Panc1 (cell line): ENCODE measurements at regions not wholly inside any gene's neighbourhood (a gene's known extent, or its start where the extent isn't known, plus 50 kb on each side); places are given as distances from the start of the nearest gene placed in this dataset.
A peak's percentile ranks its signal among the peaks of the same experiment; 100 is the strongest.

ENCODE experiments used
- ATAC-seq: fragments of 200-7000 bp; cut with Tn5 transposase; 2 replicates; pipeline ENCODE4 v1.9.1; 2020; ENCODE audit warnings: mild to moderate bottlenecking, moderate library complexity
- BruUV-seq: library from RNA; stranded (reverse); fragments of 400-500 nt; replicated peaks from 2 replicates; lab custom pipeline; 2021; lab: Mats Ljungman, UMichigan
- CTCF ChIA-PET: fragments of 300-600 bp; sonication (Branson Sonifier 250); formaldehyde crosslinking; loops from one replicate; lab custom pipeline; 2022; ENCODE audit warnings: antibody characterized with exemption; lab: Charles Lee
- POLR2A ChIA-PET: fragments of 300-600 bp; sonication (Branson Sonifier 250); formaldehyde crosslinking; loops from one replicate; lab custom pipeline; 2022; ENCODE audit warnings: antibody characterized with exemption; lab: Charles Lee
- DNase-seq: peaks from one replicate; pipeline ENCODE4 v3.0.0-alpha.2; 2010; ENCODE audit warnings: low read depth, low spot score
- H3K27ac ChIP-seq: 2 replicates; pipeline ENCODE4 v1.5.1; 2011; ENCODE audit warnings: mild to moderate bottlenecking, low read length, inconsistent platforms
- H3K27me3 ChIP-seq: fragments of 200-500 bp; sonication (Bioruptor generic); 2 replicates; pipeline ENCODE4 v1.6.0; 2014; ENCODE audit warnings: low read length, inconsistent platforms; ENCODE audit not compliant: control insufficient read depth, insufficient read depth
- H3K36me3 ChIP-seq: fragments of 200-500 bp; sonication (Bioruptor generic); 2 replicates; pipeline ENCODE4 v1.5.1; 2014; ENCODE audit warnings: inconsistent platforms, mild to moderate bottlenecking, low read length, moderate library complexity; ENCODE audit not compliant: control insufficient read depth, insufficient read depth
- H3K4me1 ChIP-seq: 2 replicates; pipeline ENCODE4 v1.5.1; 2011; ENCODE audit warnings: inconsistent platforms, mild to moderate bottlenecking, low read length, moderate library complexity; ENCODE audit not compliant: control insufficient read depth, insufficient read depth
- H3K4me3 ChIP-seq, 2 experiments: 2 replicates each; pipeline ENCODE4 v1.5.1; 2011 to 2012; ENCODE audit warnings: low read depth in 2 of 2, low read length in 2 of 2, mild to moderate bottlenecking in 2 of 2, inconsistent platforms in 1 of 2, moderate library complexity in 1 of 2
- H3K9me3 ChIP-seq: fragments of 200-500 bp; sonication (Bioruptor generic); 2 replicates; pipeline ENCODE4 v1.5.1; 2014; ENCODE audit warnings: low read depth, mild to moderate bottlenecking, inconsistent platforms, low read length, moderate library complexity; ENCODE audit not compliant: control insufficient read depth, insufficient read depth
- POLR2AphosphoS5 ChIP-seq: IDR thresholded peaks from 2 replicates; pipeline ENCODE4 v1.6.1; 2012; ENCODE audit warnings: mild to moderate bottlenecking, low read depth, low read length, moderate library complexity
- SIN3A ChIP-seq: IDR thresholded peaks from 2 replicates; pipeline ENCODE4 v1.6.1; 2012; ENCODE audit warnings: low read depth, mild to moderate bottlenecking, low read length, moderate library complexity, borderline replicate concordance; ENCODE audit not compliant: insufficient read depth
- TCF7L2 ChIP-seq: IDR thresholded peaks from 2 replicates; pipeline ENCODE4 v1.6.1; 2011; ENCODE audit warnings: mild to moderate bottlenecking, low read depth, low read length, inconsistent platforms
- in situ Hi-C: cut with HindIII; loops from 2 replicates; pipeline ENCODE4 v1.10.0; 2016; ENCODE audit warnings: low sequenced_read_pairs, low pct_unique_long_range_greater_than_20kb
- intact Hi-C: fragments of 100-400 bp; cut with micrococcal nuclease; formaldehyde crosslinking; loops from one replicate; pipeline ENCODE4 v1.10.0; 2022; ENCODE audit not compliant: unreplicated experiment
- TF ChIP-seq, protein P1 (sequence below), 2 experiments: IDR thresholded peaks; 2 replicates each; pipeline ENCODE4 v1.6.1; 2011 to 2012; ENCODE audit warnings: low read depth in 2 of 2, control low read depth in 1 of 2, low read length in 1 of 2, mild to moderate bottlenecking in 1 of 2, moderate library complexity in 1 of 2; ENCODE audit not compliant: insufficient read depth in 1 of 2
- TF ChIP-seq, protein P2 (sequence below): fragments of 450-650 bp; IDR thresholded peaks from 2 replicates; pipeline ENCODE4 v1.5.1; 2017; ENCODE audit warnings: mild to moderate bottlenecking

DNA sequence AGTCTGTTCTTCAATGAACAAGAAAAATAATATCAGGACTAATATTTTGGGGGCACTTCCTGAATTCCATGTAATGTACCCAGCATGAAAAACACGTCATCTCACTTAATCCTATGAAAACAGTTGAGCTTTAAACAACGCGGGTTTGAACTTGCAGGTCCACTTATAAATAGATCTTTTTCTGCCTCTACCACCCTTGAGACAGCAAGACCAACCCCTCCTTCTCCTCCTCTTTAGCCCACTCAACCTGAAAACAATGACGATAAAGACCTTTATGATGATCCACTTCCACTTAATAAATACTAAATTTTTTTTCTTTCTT lies 203.9 kb upstream of the KRR1 start:
- H3K4me1 ChIP-seq: peaks cover 48% of the 10 kb centered on the region
- no peak for DNase-seq
- TF ChIP-seq, protein P1, sequence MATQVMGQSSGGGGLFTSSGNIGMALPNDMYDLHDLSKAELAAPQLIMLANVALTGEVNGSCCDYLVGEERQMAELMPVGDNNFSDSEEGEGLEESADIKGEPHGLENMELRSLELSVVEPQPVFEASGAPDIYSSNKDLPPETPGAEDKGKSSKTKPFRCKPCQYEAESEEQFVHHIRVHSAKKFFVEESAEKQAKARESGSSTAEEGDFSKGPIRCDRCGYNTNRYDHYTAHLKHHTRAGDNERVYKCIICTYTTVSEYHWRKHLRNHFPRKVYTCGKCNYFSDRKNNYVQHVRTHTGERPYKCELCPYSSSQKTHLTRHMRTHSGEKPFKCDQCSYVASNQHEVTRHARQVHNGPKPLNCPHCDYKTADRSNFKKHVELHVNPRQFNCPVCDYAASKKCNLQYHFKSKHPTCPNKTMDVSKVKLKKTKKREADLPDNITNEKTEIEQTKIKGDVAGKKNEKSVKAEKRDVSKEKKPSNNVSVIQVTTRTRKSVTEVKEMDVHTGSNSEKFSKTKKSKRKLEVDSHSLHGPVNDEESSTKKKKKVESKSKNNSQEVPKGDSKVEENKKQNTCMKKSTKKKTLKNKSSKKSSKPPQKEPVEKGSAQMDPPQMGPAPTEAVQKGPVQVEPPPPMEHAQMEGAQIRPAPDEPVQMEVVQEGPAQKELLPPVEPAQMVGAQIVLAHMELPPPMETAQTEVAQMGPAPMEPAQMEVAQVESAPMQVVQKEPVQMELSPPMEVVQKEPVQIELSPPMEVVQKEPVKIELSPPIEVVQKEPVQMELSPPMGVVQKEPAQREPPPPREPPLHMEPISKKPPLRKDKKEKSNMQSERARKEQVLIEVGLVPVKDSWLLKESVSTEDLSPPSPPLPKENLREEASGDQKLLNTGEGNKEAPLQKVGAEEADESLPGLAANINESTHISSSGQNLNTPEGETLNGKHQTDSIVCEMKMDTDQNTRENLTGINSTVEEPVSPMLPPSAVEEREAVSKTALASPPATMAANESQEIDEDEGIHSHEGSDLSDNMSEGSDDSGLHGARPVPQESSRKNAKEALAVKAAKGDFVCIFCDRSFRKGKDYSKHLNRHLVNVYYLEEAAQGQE (IDR thresholded peaks at IDR 0.05; ENCODE audit: insufficient read depth in 1 of 2, low read depth in 2 of 2, low read length in 1 of 2): no peak
- TF ChIP-seq, protein P2, sequence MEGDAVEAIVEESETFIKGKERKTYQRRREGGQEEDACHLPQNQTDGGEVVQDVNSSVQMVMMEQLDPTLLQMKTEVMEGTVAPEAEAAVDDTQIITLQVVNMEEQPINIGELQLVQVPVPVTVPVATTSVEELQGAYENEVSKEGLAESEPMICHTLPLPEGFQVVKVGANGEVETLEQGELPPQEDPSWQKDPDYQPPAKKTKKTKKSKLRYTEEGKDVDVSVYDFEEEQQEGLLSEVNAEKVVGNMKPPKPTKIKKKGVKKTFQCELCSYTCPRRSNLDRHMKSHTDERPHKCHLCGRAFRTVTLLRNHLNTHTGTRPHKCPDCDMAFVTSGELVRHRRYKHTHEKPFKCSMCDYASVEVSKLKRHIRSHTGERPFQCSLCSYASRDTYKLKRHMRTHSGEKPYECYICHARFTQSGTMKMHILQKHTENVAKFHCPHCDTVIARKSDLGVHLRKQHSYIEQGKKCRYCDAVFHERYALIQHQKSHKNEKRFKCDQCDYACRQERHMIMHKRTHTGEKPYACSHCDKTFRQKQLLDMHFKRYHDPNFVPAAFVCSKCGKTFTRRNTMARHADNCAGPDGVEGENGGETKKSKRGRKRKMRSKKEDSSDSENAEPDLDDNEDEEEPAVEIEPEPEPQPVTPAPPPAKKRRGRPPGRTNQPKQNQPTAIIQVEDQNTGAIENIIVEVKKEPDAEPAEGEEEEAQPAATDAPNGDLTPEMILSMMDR: no peak
- TF ChIP-seq POLR2AphosphoS5: no peak
- TF ChIP-seq SIN3A: no peak
- no peak for TF ChIP-seq TCF7L2
- intact Hi-C loops: no loop called here
- ATAC-seq: no peak
- H3K9me3 ChIP-seq: peaks cover 16% of the 10 kb centered on the region; the same call in 1 of the 2 replicates
- H3K4me3 ChIP-seq: no peak overlapping the region
- peak overlapping the region; percentile 100 for H3K27ac ChIP-seq
- no TSS peak for BruUV-seq
- ChIA-PET CTCF (no interaction called here), POLR2A (no interaction called here)
- in situ Hi-C loops: no loop called here
- H3K27me3 ChIP-seq: no peaks in the 10 kb centered on the region
- H3K36me3 ChIP-seq: no peaks in the 10 kb centered on the region

DNA sequence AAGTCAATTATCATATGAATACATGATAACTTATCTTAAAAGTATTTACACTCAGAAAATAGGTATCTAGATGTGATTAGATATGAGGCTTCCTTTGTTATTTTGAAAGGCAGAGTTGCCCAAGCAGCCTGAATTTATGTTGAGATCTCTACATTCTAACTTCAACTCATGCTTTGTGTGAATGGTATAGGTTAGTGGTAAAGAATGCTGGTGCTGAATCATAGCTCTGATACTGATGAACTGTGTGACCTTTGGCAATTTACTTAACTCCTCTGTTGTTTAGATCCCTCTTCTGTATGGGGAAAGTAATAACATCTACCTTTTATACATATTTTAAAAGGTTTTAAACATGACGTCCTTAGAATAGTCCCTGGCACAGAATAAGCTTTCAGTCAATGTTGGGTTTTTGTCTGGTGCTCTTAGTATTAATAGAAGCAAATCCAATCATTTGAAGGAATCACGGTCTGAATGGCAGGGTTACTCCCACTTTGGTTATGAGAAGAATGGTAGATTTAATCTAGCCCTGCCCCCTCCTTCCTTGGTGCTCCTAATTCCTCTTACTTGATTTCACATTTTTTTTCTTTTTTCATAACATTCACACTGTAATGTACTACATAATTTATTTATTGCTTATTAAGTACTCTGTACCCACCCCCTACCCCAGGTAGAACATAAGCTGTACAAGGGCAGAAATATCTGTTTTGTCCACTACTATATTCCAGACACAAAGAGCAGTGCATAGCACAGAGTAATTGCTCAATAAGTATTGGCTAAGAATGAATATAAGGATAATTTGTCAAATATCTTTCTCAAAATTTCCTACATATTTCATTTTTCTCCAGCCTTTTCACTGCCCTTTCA lies 203.3 kb upstream of the KRR1 start:
- Histone ChIP-seq H3K27ac (peak overlapping the region; percentile 100), H3K36me3 (no peaks in the 10 kb centered on the region), H3K27me3 (no peaks in the 10 kb centered on the region), H3K9me3 (peaks cover 14% of the 10 kb centered on the region; the same call in 1 of the 2 replicates), H3K4me1 (peaks cover 47% of the 10 kb centered on the region), H3K4me3 (no peak overlapping the region)
- POLR2A ChIA-PET: no interaction called here
- peak; percentile 82 for ATAC-seq
- intact Hi-C loops (no loop called here), in situ Hi-C loops (no loop called here)
- no peak for DNase-seq
- BruUV-seq: no TSS peak
- TF ChIP-seq, protein P1 (IDR thresholded peaks at IDR 0.05; ENCODE audit: insufficient read depth in 1 of 2, low read depth in 2 of 2, low read length in 1 of 2): no peak
- TF ChIP-seq POLR2AphosphoS5 (peak; percentile 49; the same call in 1 of the 2 replicates), SIN3A (no peak), TCF7L2 (peak; percentile 80)
- TF ChIP-seq, protein P2: no peak
- CTCF ChIA-PET: no interaction called here
